Fibroblast of the conjunctiva (primary cell): ENCODE measurements at regions not wholly inside any gene's neighbourhood (a gene's known extent, or its start where the extent isn't known, plus 50 kb on each side); places are given as distances from the start of the nearest gene placed in this dataset.

Experiments
- DNase-seq: peaks from one replicate; pipeline ENCODE4 v3.0.0-alpha.2; 2010; ENCODE audit warnings: low read depth

- no peak for DNase-seq
These were observed 52.5 kb upstream of the TTC29 start for GRCh38 chr4:146998157-146998556.

DNA sequence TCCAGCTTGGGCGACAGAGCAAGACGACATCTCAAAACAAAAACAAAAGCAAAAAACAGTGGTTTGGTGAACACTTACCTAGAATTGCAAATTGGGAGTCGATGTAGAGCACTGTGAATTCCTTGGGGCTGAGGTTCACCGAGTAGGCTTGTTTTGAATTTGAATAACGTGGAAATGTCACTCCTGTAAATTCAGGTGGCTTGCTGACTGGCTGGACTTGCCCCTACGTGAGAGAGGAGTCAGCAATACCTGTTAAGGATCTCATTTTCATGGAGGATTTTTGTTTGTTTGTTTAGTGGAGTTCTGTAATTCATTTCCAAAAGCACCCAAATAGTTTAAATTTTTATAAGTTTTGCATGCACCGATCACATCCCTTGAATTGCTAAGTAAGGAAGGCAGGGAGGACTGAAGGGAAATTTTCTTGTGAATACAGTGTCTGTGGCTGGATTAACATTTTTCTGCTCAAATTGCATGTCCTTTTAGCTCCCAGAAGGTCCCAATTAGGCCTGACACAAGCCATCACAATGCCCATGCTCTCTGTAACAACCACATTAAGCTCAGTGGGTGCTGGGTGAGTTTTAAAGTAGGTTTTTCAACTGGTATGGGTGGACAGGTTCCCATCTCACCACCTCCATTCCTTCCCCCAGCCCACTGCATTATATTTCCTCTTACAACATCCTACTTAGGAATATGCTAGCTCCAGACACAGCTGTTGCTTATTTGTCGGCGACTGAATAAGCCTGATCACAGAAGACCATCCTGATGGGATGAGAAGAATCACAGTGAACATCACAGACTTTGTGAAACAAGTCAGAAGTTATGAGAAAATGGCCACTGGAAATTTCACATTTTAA, 58.5 kb upstream of the TTC29 start:
- DNase-seq: no peak

DNA sequence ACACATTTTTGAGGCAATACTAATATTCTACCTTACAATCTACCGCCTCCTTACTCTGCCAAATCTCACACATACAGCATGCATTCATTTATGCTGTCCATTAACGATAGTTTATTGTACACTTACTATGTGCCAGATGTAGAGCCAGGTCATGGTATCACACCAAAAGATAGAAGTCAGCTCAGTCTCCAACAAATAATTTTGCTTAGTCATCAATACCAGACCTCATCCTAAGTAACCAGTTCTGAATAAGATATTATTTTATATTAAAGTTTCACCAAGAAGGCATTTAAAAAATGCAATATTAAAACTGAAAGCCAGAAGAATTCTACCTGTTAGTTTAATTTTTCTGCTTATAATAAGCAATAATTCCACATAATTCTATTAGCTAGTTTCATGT, 60.6 kb upstream of the TTC29 start:
- no peak for DNase-seq

GRCh38 chr4:147009875-147010274, 64.2 kb upstream of the TTC29 start:
- DNase-seq: no peak

DNA sequence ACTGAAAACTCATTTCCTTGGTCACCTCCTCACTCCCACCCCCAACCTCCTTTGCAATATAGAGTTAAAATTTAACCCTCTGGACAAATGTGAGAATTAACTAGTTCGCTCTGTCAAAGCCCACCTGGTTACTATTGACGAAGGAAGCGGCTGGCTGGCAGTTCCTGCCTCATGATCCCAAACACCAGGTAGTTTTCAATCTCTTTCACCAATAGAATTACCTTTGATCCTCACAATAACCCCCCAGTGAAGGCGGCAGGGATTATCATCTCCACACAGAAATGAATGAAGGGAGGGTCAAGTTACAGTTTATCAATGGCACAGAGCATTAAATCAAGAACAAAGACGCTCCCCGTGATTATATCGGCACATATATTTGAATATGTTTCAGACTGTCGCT, 65.7 kb upstream of the TTC29 start:
- no peak for DNase-seq

DNA sequence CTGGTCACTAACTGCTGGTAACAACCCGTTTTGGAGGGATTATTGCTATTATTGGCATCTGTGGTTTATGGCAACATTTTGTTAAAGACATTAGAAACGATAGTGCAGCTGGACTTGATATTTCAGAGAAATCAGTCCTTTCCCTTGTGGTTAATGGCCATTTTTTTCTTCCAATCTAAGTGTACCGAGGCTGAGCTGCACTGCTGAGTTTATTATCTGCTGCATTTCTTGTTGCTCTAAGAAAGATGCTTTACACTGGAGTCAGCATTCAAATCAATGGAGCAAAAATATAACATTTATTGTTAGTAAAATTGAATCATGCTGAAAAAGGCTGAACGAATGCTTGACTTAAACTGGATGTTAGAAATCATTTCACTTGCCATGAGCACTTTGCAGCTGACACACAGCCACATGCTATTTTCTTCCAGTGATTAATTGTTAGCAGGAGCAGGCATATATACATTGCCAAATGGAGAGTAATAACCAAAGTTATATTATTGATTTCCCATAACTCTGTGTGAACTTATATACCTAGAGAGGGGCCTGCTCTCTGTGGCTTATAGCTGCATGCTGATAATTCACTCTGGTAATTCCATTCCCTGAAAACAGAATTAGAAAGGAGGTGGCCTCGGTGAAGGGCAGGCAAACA, 66.5 kb upstream of the TTC29 start:
- DNase-seq: no peak

- no peak for DNase-seq
These were observed 69.3 kb upstream of the TTC29 start for GRCh38 chr4:147014946-147015345.

- peak; percentile 12 for DNase-seq
These were observed 69.8 kb upstream of the TTC29 start for GRCh38 chr4:147015491-147015890.

GRCh38 chr4:147017081-147017480, 71.4 kb upstream of the TTC29 start:
- DNase-seq: no peak

DNA sequence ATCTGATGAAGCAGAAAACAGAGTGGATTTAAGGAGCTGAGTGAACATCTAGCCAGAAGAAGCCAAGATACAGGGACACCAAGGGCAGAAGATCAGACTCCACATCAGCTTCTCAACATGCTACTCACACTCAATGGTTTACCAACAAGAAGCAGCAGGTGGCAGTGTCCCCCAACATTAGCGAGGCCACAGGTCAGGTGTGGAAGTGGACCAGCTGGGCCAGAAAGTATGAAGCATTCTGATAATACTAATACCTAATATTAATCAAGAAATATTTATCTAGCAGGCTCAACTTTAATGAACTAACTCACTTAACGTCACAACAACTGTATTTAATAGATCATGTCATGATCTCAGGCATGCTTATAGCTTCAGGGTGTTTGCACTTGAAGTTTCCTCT, 73.4 kb upstream of the TTC29 start:
- DNase-seq: peak; percentile 56

DNA sequence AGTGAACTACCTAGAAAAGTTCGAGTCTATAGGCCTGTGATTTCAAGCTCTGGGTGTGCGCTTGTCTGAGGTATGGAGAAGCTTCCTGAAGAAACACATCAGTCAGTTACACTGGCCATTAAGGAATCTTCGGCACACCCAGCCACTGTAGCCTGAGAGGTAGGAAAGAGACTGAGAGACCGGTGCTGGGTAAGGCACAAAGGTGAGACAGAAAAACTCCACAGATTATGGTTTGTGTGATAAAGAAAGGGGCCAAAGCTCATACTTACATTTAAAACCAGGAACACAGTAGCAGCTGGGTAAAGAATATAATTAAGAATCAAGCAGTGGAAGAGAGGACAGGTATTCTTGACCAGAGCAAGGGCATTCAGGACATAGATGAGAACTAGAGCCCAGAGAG, 74.8 kb upstream of the TTC29 start:
- DNase-seq: no peak

DNA sequence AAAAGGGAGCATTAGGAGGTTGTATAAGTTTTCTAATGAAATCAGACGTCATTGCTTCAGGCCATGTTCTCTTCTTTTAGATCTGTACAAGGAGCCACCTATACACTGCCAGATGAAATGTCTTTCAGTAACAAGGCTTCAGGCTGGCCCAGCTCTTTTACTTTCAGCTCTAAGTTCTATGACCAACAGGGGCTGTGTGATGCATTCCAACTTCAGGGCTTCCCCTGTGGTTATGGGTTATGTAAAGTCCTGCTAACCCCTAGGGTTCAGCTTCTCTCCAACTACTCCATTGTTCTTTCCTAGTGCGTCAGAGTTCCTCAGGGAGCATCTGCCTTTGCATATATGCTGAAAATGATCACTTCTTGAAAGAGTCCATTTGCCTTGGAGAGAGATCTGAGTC, 79.4 kb upstream of the TTC29 start:
- DNase-seq: no peak

DNA sequence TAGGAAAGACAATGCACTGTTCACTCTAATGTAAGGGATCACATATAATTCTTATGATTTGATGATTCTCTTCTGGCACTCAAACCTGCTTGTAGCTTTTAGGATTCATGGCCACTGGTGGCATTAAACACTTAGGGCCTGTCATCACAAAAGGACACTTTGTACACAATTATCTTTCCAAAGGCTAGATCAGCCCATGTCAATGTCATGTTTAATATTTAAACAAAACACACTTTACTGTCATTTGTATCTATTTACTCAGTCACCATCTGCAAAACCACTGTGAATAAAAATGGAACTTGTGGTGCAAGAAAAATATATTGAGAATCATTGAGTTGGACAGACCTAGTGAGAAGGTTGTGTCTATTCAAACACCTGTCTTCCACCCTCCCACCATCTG, 83.6 kb upstream of the TTC29 start:
- no peak for DNase-seq

DNA sequence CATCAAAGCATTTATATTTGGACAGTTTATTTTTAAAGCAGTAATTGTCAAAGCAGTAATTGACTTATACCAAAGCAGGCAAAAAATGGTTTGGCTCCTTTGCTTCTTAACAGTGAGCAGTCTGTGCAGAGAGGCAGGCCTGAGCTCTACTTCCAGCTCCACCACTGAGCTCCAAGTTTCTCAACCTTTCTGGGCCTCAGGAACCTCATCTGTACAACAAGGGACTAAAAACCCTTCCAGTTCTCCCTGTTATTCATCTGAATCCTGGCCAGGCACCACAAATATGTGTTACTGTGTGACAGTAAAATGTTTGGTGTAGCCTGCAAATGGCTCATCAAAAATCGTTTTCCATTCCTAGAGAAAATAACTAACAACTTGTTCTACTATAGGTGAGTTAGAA, 88.7 kb upstream of the TTC29 start:
- no peak for DNase-seq

DNA sequence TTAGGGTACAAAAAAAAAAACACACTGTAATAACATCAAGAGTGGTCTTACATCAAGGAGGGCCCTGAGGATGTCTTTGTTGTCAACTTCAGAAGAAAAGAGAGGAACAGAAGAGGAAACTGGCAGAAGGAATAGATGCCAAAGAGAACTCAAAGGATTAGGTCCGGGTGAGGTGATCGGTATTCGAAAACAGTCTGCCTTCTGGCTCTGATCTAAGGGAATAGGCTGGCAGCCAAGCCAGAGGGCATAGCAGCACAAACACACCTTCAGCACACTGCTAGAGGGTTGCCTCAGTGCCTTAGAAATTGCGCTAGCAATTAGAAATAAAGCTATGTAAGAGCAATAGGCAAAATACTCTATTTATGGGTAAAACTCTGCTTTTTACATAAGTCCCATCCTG, 91.4 kb upstream of the TTC29 start:
- no peak for DNase-seq

- no peak for DNase-seq
These were observed 94.4 kb upstream of the TTC29 start for GRCh38 chr4:147039976-147040575.

DNA sequence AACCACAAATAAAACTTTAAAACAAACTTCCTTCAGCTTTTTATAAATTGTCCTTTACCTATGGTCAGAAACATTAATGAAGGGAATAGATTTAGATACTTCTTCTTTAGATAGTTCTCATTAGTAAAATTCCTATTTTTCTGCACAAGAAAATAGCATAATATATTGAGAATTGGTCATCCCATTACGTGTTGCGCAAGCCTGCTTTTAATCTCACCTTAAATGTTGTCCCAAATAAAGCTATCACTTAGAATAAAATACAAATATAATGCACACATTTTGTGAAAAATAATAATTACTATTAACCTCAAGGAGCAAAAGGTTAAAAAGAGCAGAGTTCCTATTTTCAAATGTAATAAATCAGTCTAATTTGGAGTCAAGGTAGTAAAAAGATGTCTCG, 95.2 kb upstream of the TTC29 start:
- DNase-seq: no peak

- no peak for DNase-seq
These were observed 95.7 kb upstream of the TTC29 start for GRCh38 chr4:147041376-147041775.

DNA sequence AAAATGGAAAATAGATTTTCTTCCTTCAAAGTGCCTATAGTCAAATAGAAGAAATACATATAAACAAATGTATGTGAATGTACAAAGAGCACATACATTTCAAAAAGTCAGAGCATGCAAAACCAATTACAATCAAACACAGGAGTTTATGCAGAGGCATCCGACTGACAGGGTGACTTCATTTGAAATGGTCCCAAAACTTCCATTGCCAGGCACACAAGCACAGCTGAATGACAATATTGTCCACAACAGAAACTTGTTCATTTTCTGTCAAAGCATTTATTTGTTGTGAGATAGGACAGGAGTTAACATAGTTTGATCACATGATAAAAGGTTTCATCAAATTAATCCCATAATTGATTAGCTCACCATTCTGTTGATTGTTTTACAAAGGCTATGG, 96.4 kb upstream of the TTC29 start:
- no peak for DNase-seq

DNA sequence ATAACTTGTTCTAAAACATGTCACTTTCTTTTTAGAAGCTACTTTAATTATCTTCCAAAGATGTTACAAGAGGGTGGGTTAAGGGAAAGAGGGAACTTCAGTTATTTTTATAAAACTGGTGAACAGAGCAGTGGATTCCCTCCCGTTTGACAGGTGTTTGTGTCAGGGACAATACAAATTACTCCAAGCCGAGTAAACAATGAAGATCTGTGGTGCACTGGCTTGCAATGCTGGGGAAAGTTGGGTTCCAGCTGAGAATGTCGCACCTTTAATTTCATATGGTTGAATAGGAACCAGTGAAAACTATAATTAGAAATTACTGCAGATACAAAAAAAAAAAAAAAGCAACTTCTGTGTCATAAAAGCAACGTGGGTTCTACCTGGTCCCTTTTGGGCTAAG, 98.6 kb upstream of the TTC29 start:
- DNase-seq: no peak

DNA sequence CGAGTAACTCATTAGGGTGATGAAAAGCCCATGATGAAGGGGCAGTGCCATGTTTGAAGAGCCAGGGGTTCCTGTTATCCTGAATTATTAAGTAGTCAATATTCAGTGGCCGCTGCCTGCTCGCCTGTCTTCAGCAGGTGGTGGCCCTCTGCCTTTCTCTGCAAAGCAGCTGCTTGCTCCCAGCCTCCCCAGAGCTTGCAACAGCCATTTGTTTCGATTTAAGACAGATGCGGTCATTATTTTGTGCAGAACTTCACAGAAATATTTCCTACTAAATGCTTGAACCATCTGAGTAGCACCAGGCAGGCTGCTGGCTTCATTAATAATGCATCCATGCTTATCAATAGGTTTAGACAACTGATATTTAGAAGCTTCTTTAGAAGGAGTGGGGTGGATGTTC, 104.3 kb upstream of the TTC29 start:
- no peak for DNase-seq

GRCh38 chr4:147050356-147050765, 104.7 kb upstream of the TTC29 start:
- peak; percentile 18 for DNase-seq

DNA sequence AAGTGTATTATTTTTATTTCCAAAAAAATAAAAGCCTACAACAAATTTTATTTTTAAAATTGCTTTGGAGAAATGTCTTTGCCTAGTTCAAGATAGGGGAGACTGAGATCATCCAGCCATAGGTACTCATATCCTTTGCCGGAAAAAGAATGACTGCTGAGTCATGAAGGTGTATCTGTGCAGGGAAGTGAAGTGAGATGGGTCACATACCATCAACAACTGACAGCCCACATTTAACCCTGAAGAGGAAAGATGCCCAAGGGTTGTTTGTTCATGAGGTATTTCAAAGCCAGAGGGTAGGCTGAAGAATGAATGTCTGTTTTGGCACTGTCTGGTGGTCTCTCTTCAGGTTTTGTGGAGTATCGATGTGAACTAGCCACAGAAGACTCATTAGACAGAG, 106.7 kb upstream of the TTC29 start:
- DNase-seq: no peak
